Right forelimb (tissue), 1 donor: ENCODE measurements at regions not wholly inside any gene's neighbourhood (a gene's known extent, or its start where the extent isn't known, plus 50 kb on each side); places are given as distances from the start of the nearest gene placed in this dataset.

Experiments used
- DNase-seq: peaks from one replicate; pipeline ENCODE4 v3.0.0-alpha.2; 2018

DNA sequence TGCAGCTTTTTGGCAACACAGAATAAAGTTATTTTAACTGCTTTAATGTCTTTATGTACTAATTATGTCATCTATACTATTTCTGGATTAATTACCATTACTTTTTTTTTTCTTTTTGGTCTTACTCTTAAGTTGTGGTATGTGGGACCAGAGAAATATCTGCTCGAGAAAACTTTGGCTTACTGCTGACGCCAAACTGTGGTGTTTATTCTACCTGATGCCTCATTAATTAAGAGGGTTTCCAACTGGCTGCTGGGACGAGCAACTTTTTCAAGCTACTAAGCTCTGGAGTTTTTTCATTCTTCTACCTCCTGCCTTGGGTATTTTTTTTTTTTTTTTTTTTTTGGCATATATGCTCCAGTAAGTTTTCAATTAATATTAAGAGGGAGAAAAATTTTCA lies 1257.5 kb downstream of the FSCB start:
- no peak for DNase-seq

DNA sequence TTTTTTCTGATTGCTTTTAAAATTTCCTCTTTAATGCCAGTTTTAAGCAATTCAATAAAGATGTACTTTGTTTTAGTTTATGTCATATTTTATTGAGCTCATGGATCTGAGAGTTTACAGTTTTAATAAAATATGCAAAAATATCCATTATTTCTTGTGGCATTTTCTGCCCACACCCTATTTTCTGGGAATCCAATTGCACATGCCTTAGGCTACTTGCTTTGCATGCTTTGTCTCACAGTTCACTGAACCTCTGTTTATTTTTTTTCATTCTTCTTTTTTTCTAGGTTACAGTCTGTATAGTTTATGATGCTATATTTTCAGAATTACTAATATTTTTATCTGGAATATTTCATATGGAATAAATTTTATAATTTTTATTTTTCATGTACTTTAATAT lies 1258.0 kb downstream of the FSCB start:
- no peak for DNase-seq

DNA sequence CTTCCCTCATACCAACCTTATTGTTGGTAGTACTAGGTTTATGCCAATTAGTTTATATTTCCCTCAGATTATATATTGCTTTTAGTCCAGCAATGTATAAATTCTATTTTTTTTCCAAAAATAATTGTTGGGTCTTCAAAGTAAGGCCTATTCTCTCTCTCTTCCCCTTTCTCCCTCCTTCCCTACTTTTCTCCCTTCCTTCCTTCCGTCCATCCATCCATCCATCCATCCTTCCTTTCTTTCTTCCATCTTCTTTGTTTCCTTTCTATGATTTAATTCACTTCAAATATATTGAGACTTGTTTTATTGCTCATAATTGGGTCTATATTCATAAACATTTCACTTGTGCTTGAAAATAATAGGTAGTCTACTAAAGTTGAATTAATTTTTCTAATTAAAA lies 1259.2 kb downstream of the FSCB start:
- no peak for DNase-seq

DNA sequence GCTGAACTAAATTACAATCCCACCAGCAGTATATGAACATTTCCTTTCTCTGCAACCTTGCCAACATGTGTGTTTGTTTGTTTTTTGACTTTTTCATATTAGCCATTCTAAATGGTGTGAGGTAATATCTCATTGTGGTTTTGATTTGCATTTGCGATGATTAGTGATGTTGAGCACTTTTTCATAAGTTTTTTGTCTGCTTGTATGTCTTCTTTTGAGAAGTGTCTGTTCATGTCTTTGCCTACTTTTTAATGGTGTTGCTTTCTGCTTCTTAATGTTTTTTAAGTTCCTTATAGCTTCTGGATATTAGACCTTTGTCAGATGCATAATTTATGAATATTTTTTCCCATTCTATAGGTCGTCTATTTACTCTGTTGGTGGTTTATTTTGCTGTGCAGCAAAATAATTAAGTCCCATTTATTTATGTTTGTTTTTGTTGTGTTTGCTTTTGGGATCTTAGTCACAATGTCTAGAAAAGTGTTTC lies 1262.9 kb downstream of the FSCB start:
- DNase-seq, result no peak

DNA sequence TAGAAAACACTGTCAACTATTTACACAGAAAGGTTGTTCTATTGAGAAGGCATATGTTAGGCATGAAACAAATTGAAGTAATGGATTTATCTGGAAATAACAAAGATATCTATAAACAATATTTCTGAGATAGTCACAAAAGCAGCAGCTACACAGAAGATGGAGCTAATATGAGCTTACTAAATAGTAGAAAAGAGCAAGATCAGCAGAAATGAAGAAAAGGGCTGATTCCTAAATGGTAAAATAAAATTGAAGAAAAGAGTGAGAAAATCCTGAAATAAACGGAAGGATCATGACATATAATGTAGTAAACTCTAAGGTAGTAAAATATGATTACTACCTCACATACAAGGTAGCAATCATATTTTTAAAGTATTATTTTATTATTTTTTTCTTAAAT lies 1263.9 kb downstream of the FSCB start:
- no peak for DNase-seq

DNA sequence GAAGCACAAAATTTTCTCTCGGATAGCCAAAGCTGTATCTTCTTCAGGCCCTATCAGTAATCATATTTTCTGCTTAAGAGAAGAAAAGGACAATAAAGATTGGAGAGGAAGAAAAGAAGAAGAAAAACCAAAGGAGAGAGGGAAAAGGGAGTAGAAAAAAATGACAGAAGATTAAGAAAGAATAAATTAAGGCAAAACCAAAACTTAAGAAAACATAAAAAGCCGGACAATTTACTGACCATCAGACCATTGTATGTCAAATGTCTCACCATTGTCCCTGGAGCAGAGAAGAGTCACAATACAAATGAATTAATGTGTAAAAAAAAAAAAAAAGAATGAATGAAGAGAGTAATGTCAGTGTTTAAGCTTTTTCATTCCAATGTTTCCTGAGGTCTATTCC lies 1274.8 kb downstream of the FSCB start:
- DNase-seq, result no peak

DNA sequence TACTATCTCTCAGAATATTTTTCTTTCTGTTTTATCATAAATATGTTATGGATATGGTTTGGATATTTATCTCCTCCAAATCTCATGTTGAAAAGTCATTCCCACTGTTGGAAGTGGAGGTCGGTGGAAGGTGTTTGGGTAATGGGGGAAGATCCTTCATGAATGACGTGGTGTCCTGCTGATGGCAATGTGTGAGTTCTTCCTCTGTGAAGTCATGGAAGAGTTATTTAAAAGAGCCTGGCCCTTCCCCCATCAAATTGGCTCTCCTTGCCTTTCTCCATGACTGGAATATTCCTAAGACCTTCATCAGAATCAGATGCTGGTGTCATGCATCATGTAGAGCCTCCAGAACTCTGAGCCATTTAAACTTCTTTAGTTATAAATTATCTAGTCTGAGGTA lies 1291.6 kb downstream of the FSCB start:
- DNase-seq, result no peak

DNA sequence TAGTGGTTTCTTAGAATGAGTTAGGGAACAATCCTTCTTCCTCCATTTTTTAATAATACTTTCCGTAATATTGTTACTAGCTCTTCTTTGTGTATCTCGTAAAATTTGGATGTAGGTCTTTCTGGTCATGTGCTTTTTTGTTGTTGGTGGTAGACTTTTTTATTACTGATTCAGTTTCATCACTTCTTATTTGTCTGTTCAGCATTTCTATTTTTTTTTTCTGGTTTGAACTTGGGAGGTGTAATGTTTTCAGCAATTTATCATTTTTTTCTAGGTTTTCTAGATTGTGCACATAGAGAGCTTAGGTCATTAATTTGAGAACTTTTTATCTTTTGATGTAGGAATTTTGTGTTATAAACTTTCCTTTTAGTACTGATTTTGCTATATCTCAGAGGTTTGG lies 1299.9 kb downstream of the FSCB start:
- no peak for DNase-seq

DNA sequence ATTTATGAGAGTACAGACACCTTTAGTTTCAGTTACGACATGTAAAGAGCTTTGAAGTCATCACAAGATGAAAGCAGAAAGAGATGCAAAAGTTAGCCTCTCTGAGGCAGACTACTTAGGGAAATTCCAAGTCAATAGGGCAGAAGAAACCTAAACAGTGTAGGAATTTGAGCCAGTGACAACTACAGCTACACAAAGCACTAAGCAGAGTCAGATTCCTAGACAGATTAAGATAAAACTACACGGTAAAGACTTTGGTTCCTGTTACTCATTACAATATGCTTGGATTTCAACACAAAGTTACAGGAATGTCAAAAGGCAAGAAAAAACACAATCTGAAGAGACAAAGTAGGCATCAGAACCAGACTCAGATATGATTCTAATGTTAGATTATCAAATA lies 1302.3 kb downstream of the FSCB start:
- no peak for DNase-seq

DNA sequence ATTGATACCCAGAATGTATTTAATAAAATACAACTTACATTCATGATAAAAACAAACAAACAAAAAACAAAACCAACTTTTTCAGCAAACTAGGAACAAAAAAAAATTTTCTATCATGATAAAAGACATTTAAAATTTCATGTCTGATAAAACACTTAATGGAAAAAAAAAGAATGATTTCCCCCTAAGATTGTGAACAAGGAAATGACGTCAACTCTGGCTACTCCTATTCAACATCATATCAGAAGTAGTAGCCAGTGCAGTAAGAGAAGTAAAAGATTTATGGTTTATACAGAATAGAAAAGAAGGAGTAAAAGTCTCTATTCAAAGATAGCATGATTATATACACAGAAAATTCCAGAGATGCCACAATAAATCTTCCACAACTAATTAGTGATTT lies 1306.6 kb downstream of the FSCB start:
- no peak for DNase-seq

DNA sequence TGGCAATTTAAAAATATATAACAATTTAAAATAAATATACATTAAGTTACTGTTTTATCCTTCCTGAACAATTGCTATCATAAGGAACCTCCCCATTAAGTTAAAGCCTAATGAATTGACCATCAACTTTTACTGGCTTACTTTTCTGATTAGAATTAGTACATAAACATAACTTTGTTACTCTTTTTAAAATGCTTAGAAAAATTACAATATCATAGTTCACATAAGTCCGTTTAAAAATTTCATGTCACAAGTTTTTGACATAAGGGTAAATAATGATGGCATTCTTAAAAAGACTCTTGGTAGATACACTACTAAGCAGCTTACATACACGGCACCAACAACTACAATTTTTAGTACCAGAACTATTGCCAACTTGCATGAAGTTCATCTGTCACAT lies 1308.6 kb downstream of the FSCB start:
- DNase-seq, result no peak

DNA sequence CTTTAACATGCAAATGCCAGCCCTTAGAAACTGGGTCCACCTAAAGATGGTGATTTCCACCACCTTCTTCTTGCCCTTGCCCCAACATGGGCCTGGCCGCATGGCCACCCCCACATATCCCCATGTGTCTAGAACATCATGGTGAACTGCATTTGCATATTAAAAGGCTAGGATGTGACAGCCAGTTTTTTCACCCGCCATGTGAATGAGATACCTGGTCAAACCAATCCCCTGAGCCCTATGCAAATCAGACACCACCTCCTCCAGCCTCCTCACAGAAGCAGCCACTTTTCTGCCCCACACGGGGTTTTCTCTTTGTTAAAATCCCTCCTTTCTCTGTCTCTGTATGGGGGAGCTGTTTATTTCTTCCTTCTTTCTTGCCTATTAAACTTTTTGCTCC lies 1322.5 kb downstream of the FSCB start:
- no peak for DNase-seq

DNA sequence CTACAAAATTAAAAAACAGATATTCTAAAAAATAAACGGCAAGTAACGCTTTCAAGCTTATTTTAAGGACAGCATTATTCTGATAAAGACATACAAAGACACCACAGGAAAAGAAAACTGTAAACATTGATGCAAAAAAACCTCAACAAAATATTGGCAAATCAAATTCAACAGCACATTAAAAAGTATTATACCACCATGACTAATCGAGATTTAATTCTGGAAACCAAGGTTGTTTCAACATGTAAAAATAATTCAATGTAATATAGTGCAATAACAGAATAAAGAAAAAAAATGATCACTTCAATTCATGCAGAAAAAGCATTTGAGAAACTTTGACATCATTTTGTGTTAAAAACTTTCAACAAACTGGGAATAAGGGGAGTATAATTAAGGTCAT lies 1323.2 kb downstream of the FSCB start:
- DNase-seq, result no peak

DNA sequence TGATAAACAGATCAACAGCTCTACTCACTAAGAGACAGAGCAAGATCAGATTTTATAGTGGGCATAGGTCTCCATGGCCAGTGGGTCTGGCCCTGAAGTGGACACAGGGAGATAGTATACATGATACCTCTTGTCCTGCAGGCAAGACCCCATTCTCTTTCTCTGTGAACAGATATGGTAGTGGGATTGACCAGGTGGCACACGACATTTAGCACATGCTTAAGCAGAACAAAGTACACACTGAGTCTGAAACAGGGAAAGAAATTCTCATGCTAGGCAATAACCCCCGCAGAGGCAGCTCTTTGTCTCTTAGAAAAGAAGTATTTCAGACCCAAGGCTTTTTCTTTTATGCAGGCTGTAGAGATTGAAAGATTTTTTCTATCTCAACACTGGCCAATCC lies 1331.2 kb downstream of the FSCB start:
- DNase-seq, result no peak

DNA sequence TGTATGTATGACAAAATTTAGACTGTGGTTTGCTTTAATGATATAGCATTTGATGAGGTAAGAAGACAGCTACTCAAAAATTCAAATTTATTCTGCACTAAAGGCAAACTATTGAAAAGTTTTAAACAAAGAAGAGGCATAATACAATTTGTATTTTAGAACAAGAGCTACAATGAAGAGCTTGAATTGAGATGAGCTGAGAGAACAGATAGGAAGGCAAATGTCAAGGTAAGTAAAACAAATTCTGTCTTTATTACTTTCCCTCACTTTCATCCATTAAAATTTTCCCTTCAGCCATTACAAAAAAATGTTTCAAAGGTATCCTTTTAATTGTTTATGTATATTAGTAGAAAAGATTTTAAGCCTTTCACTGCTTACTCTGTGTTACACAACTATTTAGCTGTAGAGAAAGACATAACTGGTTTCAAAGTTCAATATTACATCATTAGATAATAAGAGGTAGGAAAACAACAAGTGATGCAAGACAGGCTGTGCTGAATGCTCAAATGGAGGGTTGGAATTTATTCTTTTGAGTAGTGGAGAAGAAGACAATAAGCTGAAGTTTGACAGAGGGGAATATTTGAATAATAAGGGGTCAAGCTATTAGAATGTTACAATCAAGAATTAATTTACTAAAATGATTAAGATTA lies 1334.1 kb downstream of the FSCB start:
- no peak for DNase-seq

DNA sequence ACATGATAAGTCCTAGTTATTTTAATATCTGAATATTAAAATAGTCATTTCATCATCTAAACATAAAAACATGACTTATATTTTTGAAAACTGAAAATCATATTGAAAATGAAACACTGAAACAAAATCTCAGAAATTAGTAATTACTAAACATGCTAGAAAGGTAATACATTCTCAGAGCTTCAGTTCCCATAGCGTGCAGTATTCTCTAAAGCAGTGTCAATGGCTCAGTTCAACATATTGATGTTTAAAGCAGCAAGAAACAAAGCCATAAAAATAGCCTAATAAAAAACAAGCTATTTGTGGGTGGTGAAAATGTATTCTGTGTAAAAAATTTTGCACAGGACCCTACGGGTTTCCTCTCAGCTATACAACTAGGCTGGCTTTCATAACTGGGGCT lies 1337.4 kb downstream of the FSCB start:
- no peak for DNase-seq

DNA sequence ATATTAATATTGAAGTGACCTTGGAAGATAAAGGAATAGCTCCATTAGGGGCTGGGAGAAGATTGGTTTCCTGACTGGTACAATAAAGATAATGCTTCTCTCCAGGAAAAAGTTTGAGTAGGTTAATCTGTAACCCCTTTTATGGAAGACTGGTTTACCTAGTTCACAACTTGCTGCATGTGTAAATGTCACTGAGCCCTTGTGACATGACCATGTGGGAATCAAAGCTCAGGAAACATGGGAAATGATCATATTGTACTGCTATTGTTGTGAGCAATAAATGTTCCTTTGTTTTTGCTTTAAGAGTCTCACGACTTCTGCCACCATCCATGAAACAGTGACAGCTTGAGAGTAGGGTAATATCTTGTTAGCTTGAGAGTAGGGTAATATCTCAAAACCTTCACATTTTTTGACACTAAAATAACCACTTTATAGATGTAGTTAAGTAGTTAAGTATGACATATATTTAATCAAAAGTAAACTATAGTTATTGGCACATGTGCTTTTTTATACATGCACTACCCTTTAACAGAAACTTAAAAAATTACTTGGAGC lies 1338.6 kb downstream of the FSCB start:
- no peak for DNase-seq

DNA sequence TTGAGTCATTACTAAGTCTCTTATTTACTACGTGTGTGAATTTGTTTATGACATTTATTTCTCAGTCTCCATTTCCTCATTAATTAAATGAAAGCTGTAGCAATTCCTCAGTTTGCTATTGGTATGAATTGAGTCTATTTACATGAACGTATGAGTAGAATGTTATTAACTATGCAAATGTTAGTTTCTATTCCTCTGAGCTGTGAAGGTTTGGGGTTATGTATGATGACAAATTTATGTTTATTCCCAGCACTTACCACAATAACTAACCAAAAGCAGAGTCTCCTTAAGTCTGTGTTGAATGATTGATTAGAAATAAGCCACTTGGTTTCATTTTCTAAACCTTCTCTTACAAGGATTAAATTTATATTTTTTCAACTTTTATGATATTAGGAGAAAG lies 1340.9 kb downstream of the FSCB start:
- no peak for DNase-seq

DNA sequence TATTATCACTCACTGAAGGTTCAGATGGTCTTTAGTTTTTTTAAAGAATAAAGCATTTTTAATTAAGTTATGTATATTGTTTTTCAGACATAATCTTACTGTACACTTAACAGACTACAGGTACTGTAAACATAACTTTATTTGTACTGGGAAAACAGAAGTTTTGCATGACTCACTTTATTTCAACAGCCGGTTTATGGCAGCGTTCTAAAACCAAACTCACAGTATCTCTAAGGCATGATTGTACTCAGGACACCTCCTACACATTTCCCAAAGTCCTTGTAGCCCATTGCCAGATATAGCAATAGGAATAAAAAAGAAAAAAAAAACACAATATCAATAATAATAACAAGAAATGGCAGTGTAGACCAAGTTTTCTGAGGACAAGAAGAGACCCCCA lies 1341.4 kb downstream of the FSCB start:
- no peak for DNase-seq

DNA sequence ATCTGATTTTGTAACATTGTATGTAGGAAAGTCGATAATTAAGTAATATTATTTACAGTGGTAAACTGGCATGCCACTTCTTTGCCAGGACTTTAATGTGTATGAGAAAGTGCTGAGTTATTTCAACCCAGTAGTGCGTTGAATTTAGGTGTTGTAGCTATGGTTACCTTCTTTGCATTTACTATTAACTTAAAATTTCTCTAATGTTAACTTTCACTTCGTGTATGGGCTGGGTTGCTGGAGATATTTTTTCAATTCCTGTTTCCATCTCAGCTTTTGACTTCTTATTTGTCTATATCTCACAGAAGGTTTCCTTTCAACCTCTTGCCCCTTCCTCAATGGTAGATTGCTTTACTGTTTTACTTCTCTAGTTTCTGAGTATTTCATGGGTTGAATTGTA lies 1345.6 kb downstream of the FSCB start:
- no peak for DNase-seq

DNA sequence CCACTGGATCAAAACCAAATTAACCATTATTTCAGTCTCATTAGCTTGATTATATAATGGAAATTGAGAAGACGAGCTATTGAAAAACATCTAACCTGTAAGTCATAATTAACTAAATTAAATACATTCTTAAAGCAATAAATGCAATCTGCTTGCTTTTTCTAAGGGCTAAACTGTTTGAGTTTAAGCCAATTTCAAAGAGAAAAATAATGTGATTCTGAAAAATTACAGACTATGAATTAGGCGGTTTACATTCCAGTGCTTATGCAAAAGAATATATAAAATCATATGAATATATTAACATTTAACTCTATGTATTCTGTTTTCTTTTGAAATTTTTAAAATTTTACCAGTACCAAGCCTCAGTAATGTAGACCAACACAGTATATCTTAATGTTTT lies 1349.4 kb downstream of the FSCB start:
- no peak for DNase-seq

DNA sequence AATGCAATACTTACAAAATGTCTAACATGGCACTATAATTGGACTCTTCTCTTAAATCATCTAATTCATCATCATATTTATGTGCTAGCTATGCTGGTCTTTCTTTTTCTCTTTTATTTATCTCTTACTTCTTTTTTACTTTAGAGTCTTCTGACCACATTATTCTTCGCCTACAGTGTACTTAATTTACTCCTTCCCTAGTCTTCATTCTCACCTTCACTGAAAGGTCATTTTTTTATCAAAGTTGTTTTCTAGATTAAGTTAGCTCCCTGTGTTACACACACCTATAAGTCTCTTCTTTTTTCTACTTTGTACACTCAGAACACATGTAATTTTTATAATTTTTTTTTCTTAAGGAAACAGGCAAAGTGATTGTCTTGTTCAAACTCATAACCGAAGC lies 1351.2 kb downstream of the FSCB start:
- DNase-seq, result no peak

DNA sequence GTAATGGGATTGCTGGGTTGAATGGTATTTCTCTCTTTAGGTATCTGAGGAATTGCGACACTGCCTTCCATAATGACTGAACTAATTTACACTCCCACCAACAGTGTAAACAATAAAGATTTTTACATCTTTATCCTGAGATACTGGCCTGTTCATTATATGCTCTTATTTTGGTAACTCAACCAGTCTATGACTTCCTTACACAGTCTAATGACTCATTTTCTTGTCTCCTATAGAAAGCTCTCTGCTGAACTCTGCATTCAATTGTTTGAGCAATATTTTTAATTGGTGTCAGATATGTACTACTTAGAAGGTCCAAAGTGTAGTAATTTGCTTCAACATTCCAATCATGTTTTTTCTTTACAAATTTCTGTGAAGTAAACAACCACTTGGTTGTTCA lies 1351.8 kb downstream of the FSCB start:
- no peak for DNase-seq

DNA sequence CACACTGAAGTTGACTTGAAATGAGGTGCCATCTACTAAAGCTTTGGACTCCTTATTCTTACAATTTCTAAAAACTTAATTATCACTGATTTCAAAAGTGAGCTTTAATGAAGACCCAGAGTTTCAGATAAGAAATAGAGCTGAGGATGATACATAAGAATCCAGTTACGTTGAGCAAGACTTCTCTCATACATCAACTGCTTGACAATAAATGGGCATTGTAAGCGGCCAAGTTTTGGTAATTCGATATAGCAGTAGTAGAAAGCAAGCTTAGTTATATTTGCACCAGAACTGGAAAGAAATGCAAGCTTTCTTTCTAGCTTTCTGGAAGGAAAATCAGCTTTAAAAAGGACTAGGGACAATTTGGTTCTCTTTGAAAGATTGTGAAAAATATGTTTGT lies 1359.6 kb downstream of the FSCB start:
- no peak for DNase-seq

DNA sequence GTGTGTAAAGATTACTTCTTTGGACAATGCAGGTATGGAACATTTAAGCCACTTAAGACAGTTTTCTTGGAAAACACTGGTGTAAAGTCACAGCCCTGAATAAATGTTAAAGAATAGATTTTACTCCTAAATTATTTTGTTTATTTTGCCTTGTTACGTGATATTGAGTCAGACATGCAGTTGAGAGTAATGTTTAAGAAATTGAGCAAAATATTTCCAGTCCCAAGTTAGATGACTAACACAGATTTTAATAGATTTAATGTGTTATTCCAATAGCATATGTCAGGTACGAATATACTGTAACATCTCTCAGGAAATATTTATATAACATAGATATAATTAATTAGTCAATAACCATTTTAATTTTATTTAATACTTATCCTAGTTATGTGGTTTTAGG lies 1361.7 kb downstream of the FSCB start:
- no peak for DNase-seq
